Right lobe of liver (tissue), 4 donors: ENCODE measurements at regions not wholly inside any gene's neighbourhood (a gene's known extent, or its start where the extent isn't known, plus 50 kb on each side); places are given as distances from the start of the nearest gene placed in this dataset.

Experiments
- CTCF ChIP-seq, 4 donors: fragments of 200-600 bp in 3 of 4; fragments of 450-650 bp in 1 of 4; IDR thresholded peaks; one replicate each; pipeline versions ENCODE4 v1.5.1 to v1.8.0; 2016 to 2022; ENCODE audit warnings: antibody characterized with exemption in 4 of 4, mild to moderate bottlenecking in 2 of 4
- POLR2A ChIP-seq: fragments of 450-650 bp; IDR thresholded peaks from one replicate; pipeline ENCODE4 v1.6.1; 2017; ENCODE audit warnings: antibody characterized with exemption, mild to moderate bottlenecking
- donor health status: DM: no; HTN: no; CAD: no.
- donor health status: DM: no; HTN: no; CAD: no.
- donor health status: DM: no; HTN: yes; CAD: no.

GRCh38 chr7:155153676-155154075 lies 83.6 kb downstream of the HTR5A start:
- no peak for TF ChIP-seq CTCF (IDR thresholded peaks at IDR 0.05)
- TF ChIP-seq POLR2A = no peak
